SJSA1 (cell line): ENCODE measurements at regions not wholly inside any gene's neighbourhood (a gene's known extent, or its start where the extent isn't known, plus 50 kb on each side); places are given as distances from the start of the nearest gene placed in this dataset.

Experiments used
- DNase-seq, 2 experiments: peaks; one replicate each; pipeline ENCODE4 v3.0.0-alpha.2; 2015 to 2020; ENCODE audit warnings: low spot score in 2 of 2, low read depth in 1 of 2
- H3K27ac ChIP-seq: fragments of 250-450 bp; sonication (Bioruptor Pico); 2 replicates; pipeline ENCODE4 v1.5.1; 2020; ENCODE audit warnings: mild to moderate bottlenecking, moderate library complexity
- H3K27me3 ChIP-seq: fragments of 250-450 bp; sonication (Bioruptor Pico); replicated peaks from 2 replicates; pipeline ENCODE4 v1.5.1; 2020; ENCODE audit warnings: mild to moderate bottlenecking, moderate library complexity
- H3K36me3 ChIP-seq: fragments of 250-450 bp; sonication (Bioruptor Pico); 2 replicates; pipeline ENCODE4 v1.5.1; 2020; ENCODE audit warnings: mild to moderate bottlenecking
- H3K4me1 ChIP-seq: fragments of 250-450 bp; sonication (Bioruptor Pico); replicated peaks from 2 replicates; pipeline ENCODE4 v1.6.1; 2021; ENCODE audit warnings: mild to moderate bottlenecking
- H3K4me3 ChIP-seq: fragments of 250-450 bp; sonication (Bioruptor Pico); 2 replicates; pipeline ENCODE4 v1.5.1; 2020; ENCODE audit warnings: mild to moderate bottlenecking
- H3K9me3 ChIP-seq: fragments of 250-450 bp; sonication (Bioruptor Pico); replicated peaks from 2 replicates; pipeline ENCODE4 v1.5.1; 2020; ENCODE audit warnings: mild to moderate bottlenecking

- Histone ChIP-seq H3K27ac (no peak overlapping the region), H3K4me3 (no peak overlapping the region), H3K9me3 (peaks cover 9% of the 10 kb centered on the region; the same call in 1 of the 2 replicates), H3K27me3 (no peaks in the 10 kb centered on the region), H3K4me1 (peaks cover 56% of the 10 kb centered on the region), H3K36me3 (no peaks in the 10 kb centered on the region)
- no peak for DNase-seq
Observed at GRCh38 chr16:87229230-87230188, 87.7 kb downstream of the C16orf95 start.

GRCh38 chr16:87230571-87230970, 86.6 kb downstream of the C16orf95 start:
- H3K9me3 ChIP-seq: peaks cover 9% of the 10 kb centered on the region; the same call in 1 of the 2 replicates
- no peaks in the 10 kb centered on the region for H3K36me3 ChIP-seq
- H3K27ac ChIP-seq: no peak overlapping the region
- no peak overlapping the region for H3K4me3 ChIP-seq
- DNase-seq: no peak
- no peaks in the 10 kb centered on the region for H3K27me3 ChIP-seq
- H3K4me1 ChIP-seq: peaks cover 50% of the 10 kb centered on the region

- H3K4me1 ChIP-seq: peaks cover 46% of the 10 kb centered on the region
- no peak overlapping the region for H3K4me3 ChIP-seq
- peaks cover 9% of the 10 kb centered on the region; the same call in 1 of the 2 replicates for H3K9me3 ChIP-seq
- DNase-seq: no peak
- H3K36me3 ChIP-seq: no peaks in the 10 kb centered on the region
- no peaks in the 10 kb centered on the region for H3K27me3 ChIP-seq
- no peak overlapping the region for H3K27ac ChIP-seq
Observed at GRCh38 chr16:87231295-87231694, 85.9 kb downstream of the C16orf95 start.

- DNase-seq: no peak
- Histone ChIP-seq H3K9me3 (peaks cover 9% of the 10 kb centered on the region; the same call in 1 of the 2 replicates), H3K27ac (no peak overlapping the region), H3K4me3 (no peak overlapping the region), H3K4me1 (peaks cover 41% of the 10 kb centered on the region), H3K27me3 (no peaks in the 10 kb centered on the region), H3K36me3 (no peaks in the 10 kb centered on the region)
Observed at GRCh38 chr16:87231911-87232310, 85.3 kb downstream of the C16orf95 start.

GRCh38 chr16:87233928-87234327, 83.3 kb downstream of the C16orf95 start:
- peak; percentile 55 to 59 for DNase-seq
- Histone ChIP-seq H3K9me3 (peaks cover 9% of the 10 kb centered on the region; the same call in 1 of the 2 replicates), H3K36me3 (no peaks in the 10 kb centered on the region), H3K4me3 (no peak overlapping the region), H3K27ac (no peak overlapping the region), H3K27me3 (no peaks in the 10 kb centered on the region), H3K4me1 (peaks cover 21% of the 10 kb centered on the region)

GRCh38 chr16:87234601-87235000, 82.6 kb downstream of the C16orf95 start:
- Histone ChIP-seq H3K27ac (no peak overlapping the region), H3K27me3 (no peaks in the 10 kb centered on the region), H3K36me3 (no peaks in the 10 kb centered on the region), H3K4me1 (peaks cover 18% of the 10 kb centered on the region), H3K4me3 (no peak overlapping the region), H3K9me3 (peaks cover 9% of the 10 kb centered on the region; the same call in 1 of the 2 replicates)
- DNase-seq: no peak

- Histone ChIP-seq H3K36me3 (no peaks in the 10 kb centered on the region), H3K4me1 (peaks cover 28% of the 10 kb centered on the region), H3K27me3 (no peaks in the 10 kb centered on the region), H3K27ac (no peak overlapping the region), H3K4me3 (no peak overlapping the region), H3K9me3 (peaks cover 9% of the 10 kb centered on the region; the same call in 1 of the 2 replicates)
- DNase-seq: no peak
Observed at GRCh38 chr16:87235810-87236515, 81.2 kb downstream of the C16orf95 start.

- DNase-seq: no peak
- peaks cover 9% of the 10 kb centered on the region; the same call in 1 of the 2 replicates for H3K9me3 ChIP-seq
- no peak overlapping the region for H3K27ac ChIP-seq
- H3K4me1 ChIP-seq: peaks cover 34% of the 10 kb centered on the region
- no peaks in the 10 kb centered on the region for H3K27me3 ChIP-seq
- no peaks in the 10 kb centered on the region for H3K36me3 ChIP-seq
- H3K4me3 ChIP-seq: no peak overlapping the region
Observed at GRCh38 chr16:87236516-87237115, 80.6 kb downstream of the C16orf95 start.

GRCh38 chr16:87238361-87238715, 78.9 kb downstream of the C16orf95 start:
- Histone ChIP-seq H3K4me3 (no peak overlapping the region), H3K4me1 (peaks cover 27% of the 10 kb centered on the region), H3K27me3 (no peaks in the 10 kb centered on the region), H3K27ac (no peak overlapping the region), H3K36me3 (no peaks in the 10 kb centered on the region), H3K9me3 (no peaks in the 10 kb centered on the region)
- DNase-seq: no peak

GRCh38 chr16:87239545-87239944, 77.6 kb downstream of the C16orf95 start:
- Histone ChIP-seq H3K4me3 (no peak overlapping the region), H3K4me1 (peaks cover 21% of the 10 kb centered on the region), H3K36me3 (no peaks in the 10 kb centered on the region), H3K27ac (no peak overlapping the region), H3K9me3 (no peaks in the 10 kb centered on the region), H3K27me3 (no peaks in the 10 kb centered on the region)
- no peak for DNase-seq

- Histone ChIP-seq H3K27ac (no peak overlapping the region), H3K4me3 (no peak overlapping the region), H3K36me3 (no peaks in the 10 kb centered on the region), H3K27me3 (no peaks in the 10 kb centered on the region), H3K9me3 (no peaks in the 10 kb centered on the region), H3K4me1 (peaks cover 21% of the 10 kb centered on the region)
- peak in 1 of 2 experiments; percentile 30 for DNase-seq
Observed at GRCh38 chr16:87240211-87241136, 76.7 kb downstream of the C16orf95 start.

- Histone ChIP-seq H3K4me1 (peaks cover 18% of the 10 kb centered on the region), H3K27ac (no peak overlapping the region), H3K9me3 (no peaks in the 10 kb centered on the region), H3K27me3 (no peaks in the 10 kb centered on the region), H3K36me3 (no peaks in the 10 kb centered on the region), H3K4me3 (no peak overlapping the region)
- no peak for DNase-seq
Observed at GRCh38 chr16:87241137-87241771, 75.9 kb downstream of the C16orf95 start.
